Ammon's horn (tissue), 1 donor: ENCODE measurements at regions not wholly inside any gene's neighbourhood (a gene's known extent, or its start where the extent isn't known, plus 50 kb on each side); places are given as distances from the start of the nearest gene placed in this dataset.

Source experiments
- DNase-seq: peaks from one replicate; pipeline ENCODE4 v3.0.0-alpha.2; 2016; ENCODE audit warnings: low spot score

- DNase-seq: no peak
Observed at GRCh38 chr12:97924122-97924521, 461.5 kb downstream of the RMST start.

DNA sequence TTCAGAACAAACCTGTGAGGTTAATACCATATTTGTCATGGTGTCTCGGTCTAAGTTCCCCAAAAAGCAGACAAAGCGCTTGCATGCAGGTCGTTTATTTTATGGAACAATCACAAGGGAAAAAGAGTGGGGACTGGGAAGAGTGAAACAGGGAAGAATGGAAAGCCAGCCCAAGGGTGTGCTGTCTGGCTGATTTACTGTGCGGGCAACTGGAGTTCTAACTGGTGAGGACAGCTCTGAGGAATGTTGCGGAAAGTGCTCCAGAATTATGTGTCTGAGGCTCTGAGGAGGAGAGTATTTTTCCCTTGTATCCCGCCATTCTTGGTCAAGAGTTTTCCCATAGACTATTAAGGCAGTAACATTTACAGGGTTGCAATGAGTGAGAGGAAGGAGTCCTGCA lies 465.4 kb downstream of the RMST start:
- no peak for DNase-seq

GRCh38 chr12:97936165-97936564 lies 473.6 kb downstream of the RMST start:
- DNase-seq: no peak

- DNase-seq: no peak
Observed at GRCh38 chr12:97938031-97938430, 475.4 kb downstream of the RMST start.

DNA sequence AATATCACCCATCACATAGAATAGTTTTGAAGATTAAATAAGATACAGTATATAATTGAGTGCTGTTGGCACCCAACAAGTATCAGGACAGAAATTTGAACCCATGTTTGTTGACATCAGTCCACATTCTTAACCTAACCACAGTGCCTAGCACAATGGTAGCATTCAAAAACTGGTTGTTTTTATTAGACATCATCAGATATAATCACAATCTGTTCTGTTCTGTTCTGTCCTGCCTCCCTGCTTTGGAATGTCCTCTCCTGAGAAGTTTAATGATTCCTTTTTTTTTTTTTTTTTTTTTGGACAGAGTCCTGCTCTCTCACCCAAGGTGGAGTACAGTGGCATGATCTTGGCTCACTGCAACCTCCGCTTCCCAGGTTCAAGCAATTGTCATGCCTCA lies 476.6 kb downstream of the RMST start:
- no peak for DNase-seq

DNA sequence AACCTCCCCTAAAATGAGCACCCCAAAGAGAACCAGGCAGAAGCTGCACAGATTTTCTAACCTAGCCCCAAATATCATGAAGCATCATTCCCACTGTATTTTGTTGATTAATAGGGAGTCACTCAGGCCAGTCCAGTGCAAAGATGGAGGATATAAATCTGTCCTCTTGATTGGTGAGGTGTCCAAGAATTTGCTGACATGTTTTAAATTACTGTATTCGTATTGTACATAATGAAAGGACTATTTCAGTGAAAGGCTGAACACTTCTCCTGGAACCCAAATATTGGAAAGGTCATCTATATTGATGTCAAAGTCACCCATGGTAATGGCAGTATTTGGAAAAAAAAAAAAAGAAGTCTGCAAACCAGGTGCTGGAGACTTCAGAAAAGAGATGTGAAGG lies 477.5 kb downstream of the RMST start:
- DNase-seq: no peak

- DNase-seq: no peak
Observed at GRCh38 chr12:97940629-97941028, 478.0 kb downstream of the RMST start.

GRCh38 chr12:97941686-97942354 lies 479.2 kb downstream of the RMST start:
- DNase-seq: no peak

DNA sequence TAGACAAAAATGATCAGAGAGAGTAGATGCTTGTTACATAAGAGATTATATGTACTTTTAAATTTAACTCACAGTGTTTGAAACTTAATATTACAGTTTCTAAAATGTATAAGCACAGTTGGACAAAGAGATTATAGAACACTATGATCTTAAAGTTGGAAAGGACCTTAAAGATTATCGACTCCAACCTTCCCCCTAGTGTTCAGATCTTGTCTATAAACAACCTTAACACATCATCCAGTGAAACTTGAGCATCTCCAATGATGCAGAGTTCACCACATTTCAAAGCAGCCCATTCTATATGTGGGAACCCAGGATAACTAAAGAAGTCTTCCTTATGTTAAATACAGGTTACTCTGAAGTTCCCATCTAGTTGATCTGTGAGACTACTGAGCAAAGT lies 480.8 kb downstream of the RMST start:
- DNase-seq: no peak

GRCh38 chr12:97944576-97944975 lies 482.0 kb downstream of the RMST start:
- no peak for DNase-seq

DNA sequence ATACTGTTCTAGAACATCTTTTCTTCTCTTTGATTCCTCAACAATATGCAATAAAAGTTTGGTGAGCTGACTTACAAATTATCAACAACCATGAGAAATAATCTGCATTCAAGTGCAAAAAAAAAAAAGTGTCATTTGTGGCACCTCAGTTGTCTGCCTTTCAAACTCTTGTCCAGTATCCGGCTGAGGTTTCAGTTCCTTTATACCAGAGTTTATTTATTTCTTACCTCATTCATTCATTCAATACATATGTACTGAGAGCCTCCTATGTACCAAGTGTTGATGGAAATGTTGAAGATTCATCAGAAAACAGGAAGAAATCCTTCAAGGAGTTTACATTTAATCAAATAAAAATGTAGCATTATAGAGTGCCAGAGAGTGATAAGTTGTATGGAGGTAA lies 484.1 kb downstream of the RMST start:
- no peak for DNase-seq

GRCh38 chr12:97948591-97948990 lies 486.0 kb downstream of the RMST start:
- no peak for DNase-seq

DNA sequence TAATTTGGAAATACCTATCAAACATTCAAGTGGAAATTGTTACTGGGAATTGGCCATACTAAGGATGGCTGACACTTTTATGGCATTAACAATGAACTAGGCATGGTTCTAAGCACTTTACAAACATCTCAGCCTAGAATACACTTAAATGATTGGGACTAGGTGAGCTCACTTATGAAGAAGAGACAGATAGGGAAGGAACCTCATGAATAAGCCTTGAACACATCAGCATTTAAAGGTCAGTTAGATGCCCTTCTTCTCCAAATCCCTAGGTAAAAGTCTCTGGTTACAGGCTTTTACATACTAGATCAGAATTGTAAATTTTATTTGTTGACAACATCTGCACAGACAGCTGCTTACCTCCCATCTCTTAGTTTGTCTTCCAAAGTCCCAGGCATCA lies 488.6 kb downstream of the RMST start:
- no peak for DNase-seq

GRCh38 chr12:97951717-97952116 lies 489.1 kb downstream of the RMST start:
- DNase-seq: no peak

DNA sequence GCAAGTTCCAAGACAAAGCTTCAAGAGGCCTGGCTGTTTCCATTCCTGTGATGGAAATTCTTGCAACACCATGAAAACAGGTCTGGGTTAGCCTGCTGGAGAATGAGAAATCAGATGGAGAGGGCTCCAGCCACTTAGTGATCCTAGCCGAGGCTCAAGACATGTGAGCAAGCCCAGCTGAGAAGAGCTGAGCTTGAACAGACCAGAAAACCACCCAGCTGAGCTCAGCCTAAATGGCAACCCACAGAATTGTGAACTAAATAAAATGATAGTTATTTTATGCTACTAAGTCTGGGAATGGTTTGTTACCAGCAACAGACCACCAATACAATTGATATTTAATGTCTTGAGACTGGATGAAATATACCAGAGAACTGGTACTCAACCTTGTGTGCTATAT lies 494.5 kb downstream of the RMST start:
- no peak for DNase-seq

GRCh38 chr12:97960225-97960624 lies 497.6 kb downstream of the RMST start:
- no peak for DNase-seq

- peak; percentile 17 for DNase-seq
Observed at GRCh38 chr12:97960741-97961608, 498.4 kb downstream of the RMST start.

DNA sequence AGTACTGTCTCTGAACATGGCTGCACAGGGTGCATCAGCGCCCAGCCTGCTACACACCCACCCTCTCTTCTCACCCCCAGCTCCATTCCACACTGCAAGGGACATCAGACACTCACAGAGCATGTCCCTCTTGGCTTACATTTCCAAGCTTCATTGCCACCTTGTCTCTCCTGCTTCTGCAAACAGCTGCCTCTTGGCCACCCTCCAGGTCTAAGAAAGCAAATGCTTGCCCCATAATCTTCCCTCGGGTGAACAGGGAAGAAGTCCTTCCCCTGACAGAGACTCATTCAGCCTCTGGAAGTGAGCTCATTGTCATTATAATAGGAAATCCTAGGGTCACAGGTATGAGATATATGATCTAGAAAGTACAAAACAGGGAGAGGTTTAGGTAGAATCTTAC lies 505.2 kb downstream of the RMST start:
- DNase-seq: no peak

DNA sequence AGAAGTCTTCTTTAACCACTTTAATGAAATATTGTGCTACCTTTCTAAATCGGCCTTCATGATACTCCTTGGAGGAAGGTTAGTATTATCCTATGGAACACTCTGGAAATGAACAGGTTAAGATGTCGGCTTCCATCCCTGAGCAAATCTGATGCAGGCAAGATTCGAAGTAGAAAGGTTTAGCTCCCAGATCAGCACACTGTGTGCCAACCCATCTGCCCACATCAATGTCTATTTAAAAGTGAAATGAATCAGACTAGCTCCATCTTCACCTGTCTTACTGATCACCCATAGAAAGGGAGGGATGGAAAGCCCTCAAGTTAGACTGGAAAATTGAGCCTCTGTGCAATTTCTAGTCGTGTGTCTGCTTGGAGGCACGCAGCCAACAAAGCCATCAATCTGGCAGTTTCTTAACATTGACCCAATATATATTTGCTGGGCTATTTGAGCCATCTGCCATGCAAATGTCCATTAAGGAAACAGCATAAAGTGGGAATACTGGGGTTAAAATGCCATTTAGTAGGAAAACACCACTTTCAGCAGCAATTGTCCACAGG lies 506.1 kb downstream of the RMST start:
- no peak for DNase-seq

DNA sequence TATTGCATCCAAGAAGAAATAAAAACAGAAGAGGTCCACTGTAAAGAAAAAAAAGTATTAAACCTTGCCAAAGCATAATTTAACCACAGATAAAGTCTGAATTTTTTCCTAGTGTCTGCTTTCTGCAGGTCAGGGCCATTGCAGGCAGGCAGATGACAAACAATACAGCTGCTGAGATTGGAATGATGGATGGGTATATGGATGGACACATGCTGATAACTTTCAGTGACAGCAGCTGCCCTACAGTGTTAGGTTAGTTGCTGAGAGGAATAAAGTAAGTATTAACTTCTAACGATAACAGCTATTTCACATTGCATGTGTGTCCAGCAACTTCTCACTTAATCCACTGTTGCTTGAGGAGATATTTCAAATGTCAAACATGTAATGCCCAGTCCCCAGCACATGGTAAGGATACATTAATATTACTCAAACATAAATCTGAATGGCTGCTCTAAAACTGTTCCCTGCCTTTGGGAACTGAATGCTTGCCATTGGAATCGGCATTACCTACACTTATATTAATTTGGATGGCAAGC lies 515.3 kb downstream of the RMST start:
- no peak for DNase-seq

DNA sequence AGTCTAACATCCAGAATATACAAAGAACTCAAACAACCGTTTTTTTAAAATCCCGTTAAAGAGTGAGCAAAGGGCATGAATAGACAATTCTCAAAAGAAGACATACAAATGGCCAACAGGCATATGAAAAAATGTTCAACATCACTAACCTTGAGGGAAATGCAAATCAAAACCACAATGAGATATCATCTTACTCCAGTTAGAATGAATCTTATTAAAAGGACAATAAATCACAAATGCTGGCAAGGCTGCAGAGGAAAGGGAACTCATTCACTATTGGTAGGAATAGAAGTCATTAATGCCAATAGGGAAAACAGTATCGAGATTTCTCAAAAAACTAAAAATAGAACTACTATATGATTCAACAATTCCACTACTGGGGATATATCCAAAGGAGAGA lies 520.1 kb downstream of the RMST start:
- no peak for DNase-seq

- DNase-seq: no peak
Observed at GRCh38 chr12:97983796-97984195, 521.2 kb downstream of the RMST start.

- no peak for DNase-seq
Observed at GRCh38 chr12:97984436-97984835, 521.8 kb downstream of the RMST start.
